HG03558 (cell line): ENCODE measurements at regions not wholly inside any gene's neighbourhood (a gene's known extent, or its start where the extent isn't known, plus 50 kb on each side); places are given as distances from the start of the nearest gene placed in this dataset.

Experiments
- ATAC-seq: cut with Tn5 transposase; IDR thresholded peaks from one replicate; pipeline ENCODE4 v1.9.1; 2021; ENCODE audit warnings: moderate number of reproducible peaks; ENCODE audit not compliant: unreplicated experiment; ENCODE audit errors: extremely low read depth

DNA sequence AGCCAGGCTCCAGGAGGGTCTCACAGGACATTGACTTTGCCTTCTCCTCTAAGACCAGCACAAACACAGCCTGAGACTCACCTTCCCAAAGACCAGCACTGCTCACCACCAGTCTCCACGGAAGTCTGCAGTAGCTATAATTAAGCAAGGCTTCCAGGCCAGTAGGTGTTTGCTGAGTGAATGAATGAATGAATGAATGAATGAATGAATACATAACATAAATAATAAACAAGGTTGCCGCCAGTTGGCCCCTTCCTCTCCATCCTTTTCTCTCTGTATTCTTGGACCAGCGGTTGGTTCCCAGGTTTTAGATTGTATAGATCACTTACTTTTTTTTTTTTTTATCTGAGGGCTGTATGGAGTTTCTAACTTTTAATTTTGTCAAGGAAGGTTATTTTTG is 222.4 kb upstream of the ID2 start:
- no peak for ATAC-seq

DNA sequence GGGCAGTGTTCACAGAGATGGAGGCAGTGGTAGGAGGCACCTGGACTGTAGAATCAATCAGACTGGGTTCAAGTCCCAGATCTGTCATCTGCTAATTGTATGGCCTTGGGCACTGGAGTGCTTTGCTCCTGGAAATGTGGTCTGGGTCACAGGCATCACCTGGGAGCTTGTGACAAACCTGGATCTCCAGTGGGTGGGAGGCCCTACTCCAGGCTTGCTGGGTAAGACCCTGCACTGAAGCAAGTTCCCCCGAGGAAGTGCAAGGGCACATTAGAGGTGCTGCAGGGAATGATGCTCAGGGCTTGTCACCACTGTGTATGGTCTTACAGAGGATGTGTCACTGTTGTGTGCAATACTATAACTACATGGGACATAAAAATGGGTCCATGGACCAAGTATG is 220.5 kb upstream of the ID2 start:
- ATAC-seq, result no peak

DNA sequence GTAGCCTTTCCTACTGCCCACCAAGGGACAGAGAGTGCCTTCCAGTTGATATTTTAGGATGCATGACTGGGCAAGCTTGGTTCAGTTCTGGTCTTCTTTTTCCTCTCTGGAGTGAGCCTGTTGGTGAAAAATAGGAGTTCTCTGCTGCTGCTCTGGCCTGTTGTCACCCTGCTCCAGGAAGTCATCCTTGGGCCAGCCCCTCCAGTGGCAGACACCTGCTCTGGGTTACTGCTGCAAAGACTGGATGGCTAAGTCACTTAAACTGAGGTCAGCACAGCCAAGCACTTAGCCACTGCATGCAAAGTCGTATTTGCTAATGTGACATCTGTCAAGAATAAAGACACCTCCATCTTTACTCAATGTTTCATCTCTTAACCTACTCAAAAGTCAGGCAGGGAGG is 219.6 kb upstream of the ID2 start:
- no peak for ATAC-seq

DNA sequence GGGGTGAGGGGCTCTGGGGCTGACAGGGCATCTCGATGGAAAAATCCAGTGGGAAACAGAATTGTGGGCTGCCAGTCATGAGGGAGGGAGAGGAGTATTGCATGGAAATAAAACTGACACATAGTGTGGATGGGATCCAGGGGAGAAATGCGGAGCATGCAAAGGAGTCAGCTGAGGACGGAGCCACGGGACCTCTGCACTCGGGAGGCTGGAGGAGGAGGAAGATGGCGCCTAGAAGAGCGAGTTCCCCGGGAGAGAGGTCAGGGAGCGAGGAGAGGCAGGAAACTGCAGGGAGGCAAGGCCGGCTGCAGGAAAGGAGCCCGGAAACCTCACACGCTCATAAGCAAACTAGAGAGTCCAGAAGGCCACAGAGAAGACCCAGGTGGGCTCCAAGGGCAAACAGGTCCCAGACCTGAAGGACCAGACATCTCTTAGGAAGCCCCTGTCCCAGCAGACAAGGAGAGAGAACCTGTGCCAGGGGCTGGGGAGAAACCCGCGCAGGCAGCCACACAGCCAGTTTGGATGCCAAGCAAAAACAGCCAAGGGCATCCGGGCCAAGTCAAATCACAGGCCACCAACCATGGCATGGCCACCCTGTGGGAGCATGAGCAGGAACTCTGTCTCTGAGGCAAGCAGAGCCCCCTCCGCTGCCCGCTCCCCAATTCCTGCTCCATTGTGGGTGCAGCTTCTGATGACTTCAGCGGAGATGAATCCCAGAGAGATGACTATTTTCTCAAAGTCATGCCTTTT is 218.8 kb upstream of the ID2 start:
- ATAC-seq, result no peak

DNA sequence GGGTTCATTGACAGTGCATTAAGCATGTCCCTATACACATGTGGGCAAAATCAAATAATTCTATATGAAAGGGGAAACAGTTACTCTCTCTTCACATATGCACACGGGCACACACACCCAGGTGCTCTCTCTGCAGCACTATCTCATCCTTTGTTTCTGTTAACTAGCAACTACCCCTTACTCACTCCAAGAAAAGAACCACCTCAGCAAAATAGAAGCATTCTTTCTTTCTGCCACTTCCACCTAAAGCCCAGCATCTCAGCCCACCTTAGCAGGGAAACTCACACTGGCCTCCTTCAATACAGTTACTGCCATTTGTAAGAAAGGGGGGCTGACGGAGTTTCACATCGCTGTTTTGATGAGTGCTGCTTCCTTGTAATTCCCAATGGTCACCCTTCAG is 216.3 kb upstream of the ID2 start:
- ATAC-seq, result no peak

DNA sequence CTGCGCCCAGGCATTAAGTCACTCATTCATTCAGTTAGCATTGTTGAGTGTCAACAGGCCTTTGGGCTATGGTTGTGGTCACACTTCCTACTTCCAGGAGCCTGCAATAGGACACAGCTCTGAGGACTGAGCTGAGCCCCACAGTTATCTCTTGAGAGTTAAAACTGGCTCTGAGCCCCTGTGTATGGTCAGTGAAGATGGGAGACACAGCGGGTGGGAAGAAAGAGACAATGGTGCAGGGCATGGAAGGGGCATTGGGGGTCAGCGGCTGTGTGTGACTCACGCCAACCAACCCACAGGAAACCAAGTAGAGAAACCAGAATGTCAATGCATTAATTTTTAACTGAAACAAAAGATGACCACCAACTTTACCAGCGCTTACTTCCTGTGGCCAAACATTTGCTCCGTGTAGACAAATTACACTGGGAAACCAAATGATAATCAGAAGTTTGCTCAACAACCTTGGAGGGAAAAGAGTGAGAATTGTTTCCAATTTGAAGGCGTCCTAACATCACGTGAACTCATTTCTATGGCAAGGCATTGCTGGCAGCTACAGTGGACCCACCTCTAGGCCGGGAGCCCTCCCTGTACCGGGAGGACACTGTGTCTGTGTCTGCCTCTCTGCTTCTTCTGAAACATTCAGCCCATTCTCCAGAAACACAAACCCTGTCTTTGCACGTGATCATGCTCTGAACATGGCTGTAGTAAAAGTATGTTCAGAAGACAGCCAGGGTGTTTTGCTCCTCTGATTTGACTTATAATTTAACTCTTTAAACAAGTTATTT is 212.0 kb upstream of the ID2 start:
- no peak for ATAC-seq

DNA sequence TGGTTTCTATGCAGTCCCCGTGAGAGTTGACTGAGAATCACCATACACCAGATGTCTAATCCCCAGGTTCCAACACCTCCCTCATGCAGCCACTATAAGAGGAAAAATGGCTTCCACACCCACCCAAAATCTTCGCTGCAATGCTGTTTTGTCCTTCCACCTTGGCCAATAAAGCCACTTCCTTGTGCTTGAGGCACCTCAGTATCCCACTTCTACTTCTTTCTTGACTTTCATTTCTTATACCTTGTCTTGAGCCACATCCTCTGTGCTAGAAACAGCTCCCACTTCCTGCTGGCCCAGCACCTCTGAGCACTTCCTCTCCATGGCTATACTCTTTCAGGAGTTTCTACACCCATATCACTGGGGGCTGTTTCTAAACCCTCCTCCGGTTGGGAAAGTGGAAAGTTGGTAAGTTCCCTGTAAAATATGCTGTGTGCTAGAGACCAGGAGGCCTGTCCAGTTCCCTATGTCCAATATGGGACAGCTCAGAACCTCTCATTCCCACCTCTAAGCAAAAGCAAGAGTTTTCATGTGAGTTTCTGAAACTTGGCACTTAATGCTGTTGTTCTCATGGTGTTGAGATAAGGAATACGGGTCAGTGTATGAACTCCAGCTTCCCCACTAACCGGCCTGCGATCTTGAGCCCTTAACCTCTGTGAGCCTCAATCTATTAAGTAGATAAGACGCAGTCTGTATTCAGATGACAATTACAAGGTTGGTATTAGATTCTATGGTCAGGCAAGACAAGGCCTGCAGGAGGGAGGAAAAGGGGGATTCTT is 209.1 kb upstream of the ID2 start:
- ATAC-seq, result peak; percentile 46

DNA sequence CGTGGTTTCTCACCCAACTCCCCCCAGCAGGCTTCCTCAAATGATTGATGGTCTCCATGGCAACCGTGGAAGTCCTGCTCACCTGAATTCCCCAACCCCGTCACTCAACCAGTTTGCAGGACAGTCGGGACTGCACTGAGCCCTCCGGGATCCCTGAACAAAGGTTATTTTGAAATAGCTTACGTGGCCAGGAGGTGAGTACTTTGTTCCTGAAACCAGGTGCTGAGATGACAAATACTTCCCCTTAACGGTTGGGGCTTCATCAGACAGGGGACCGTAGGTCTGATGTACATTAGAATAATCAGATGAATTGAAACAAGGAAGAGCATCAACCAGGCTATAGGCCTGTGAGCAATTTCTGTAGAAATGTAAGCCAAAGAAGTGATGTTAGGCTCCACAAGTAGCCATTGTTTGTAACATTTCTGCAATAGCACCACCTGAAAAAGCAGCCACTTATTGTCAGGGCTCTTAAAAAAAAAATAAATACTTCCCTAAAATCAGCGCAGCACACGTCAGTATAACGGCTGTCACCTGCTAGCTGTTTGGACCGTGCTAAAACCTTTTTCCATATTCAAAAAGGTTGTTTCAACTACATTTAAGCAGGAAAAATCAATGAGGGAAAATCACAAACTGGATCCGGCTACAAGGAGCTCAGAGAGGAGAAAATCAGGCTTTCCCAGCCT is 206.4 kb upstream of the ID2 start:
- ATAC-seq, result no peak

DNA sequence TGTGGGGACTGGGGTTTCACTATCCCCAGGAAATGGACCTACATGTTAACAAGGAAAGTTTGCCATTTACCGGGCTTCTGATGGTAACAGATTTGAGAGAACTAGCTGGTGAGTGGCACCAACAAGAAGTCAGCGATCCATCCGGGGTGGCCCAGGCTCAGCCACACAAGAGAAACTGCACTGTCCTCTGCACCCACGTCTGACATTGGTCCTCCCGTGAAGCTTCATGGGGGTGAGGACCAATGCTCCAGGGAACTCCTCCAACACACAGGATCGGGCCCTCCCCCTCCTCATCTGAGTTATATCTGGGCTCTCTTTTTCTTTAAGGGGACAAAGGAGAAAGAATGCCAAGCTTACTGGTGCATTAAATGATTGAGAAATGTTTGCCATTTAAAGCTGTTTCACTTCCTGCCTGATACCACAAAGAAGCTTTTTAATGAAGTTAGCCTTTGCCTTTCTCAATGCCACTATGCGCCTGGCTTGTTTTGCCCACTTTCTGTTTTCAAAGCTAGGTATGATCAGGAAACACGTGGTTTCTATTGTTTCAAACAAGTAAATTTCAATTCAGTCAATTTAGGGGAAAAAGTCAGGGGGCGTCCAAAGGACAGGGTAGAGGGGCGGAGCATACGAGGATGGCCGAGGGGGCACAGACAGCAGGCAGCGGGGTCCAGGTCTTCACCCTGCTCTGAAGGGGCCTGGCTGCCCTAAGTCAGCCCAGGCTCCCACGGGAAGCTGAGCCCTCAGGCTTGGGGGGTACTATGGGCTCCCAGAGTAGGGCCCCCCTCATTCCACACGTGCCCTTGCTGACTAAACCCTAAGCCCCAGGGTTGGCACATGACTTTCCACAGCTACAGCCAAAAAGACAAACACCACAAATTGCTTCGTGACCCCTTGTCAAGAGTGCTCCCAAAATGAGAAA is 204.0 kb upstream of the ID2 start:
- peak; percentile 39 for ATAC-seq

DNA sequence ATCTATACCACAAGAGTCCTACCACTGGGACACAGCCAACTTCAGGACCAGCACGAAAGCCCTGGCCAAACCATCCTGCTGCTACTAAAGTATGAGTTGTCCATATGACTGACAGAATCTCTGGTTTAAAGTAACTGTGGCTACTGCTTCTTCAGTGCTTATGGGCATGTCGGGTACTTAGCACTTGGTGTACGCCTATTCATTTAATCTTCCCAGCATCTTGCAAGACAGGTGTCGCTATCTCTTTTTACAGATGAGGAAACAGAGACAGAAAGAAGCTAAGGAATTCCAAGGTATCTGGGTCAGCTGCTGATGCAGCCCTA is 203.4 kb upstream of the ID2 start:
- no peak for ATAC-seq

DNA sequence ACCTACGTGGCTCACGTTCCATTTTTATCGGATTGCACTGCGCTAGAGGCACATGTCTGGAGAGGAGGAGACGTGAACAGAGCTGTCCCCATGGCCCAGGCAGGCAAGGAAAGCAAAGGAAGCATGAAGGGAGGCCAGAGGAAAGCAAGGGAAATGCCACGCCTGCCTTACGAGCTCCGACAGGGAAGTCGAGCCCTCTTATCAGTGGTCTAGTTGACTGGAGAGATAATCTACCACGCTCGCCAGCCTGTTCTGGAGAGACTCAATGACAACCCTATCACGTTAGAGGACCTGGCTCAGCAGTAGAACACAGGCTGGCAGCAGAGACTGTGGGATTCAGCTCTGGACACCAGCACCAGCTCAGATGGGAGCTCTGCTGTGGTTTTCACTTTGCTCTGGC is 202.6 kb upstream of the ID2 start:
- ATAC-seq, result no peak

DNA sequence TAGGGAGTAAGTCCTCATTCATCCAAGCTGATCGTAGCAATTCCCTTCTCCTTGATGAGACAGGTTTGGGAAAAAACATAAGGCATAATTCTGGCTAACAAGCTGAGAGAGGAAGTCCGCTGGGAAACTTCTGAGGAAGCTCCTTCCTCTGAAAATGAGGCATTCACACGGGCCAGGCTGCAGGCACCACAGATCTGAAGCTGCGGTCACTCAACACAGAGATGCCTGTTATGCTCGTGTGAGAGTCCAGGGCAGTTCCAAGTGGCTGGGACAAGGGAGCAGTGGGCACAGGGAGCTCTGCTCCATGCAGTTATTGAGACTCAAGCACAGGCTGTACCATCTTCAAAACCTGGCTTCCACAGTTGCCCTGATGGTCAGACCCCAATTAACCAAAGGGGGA is 200.9 kb upstream of the ID2 start:
- no peak for ATAC-seq

DNA sequence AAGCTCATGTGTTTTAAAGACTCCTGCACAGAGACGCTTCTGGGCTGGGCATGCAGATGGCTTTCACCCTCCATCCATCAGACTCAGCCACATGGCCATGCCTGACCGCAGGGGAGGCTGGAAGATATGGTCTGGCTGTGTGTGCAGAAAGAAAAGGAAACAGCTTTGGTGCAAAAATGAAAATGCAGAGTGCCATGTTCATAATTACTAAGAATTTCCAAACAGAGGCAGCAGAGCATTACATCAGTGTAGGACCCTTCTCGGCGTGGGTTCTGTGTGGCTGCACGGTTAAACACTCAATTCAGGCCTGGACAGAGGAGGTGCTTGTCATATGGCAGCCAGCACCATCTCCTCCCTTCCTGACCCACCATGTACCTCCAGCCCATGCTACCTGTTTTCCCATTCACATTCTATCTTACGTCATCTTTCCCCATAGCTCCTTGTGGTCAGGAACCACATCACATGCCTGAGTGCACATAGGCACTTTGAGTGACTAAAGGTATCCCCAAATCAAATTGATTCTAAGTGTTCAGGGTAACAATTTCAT is 200.3 kb upstream of the ID2 start:
- ATAC-seq, result no peak

DNA sequence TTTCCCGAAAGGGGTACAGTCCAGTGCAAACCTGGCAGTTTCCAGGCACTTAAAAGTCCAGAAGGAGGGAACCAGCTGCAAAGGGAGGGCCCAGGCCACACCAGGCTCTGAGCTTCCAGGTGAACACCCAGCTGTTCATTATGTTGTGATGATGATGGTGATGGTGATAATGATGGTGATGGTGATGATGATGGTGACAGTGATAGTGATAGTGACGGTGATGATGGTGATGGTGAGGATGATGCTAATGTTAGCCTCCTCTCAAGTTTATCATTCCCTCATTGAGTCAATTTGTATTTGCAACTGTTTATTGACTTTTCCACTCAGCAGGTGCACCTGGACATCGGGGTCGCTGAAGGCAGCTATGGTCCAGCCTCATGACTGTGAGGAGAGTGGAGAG is 199.4 kb upstream of the ID2 start:
- no peak for ATAC-seq

DNA sequence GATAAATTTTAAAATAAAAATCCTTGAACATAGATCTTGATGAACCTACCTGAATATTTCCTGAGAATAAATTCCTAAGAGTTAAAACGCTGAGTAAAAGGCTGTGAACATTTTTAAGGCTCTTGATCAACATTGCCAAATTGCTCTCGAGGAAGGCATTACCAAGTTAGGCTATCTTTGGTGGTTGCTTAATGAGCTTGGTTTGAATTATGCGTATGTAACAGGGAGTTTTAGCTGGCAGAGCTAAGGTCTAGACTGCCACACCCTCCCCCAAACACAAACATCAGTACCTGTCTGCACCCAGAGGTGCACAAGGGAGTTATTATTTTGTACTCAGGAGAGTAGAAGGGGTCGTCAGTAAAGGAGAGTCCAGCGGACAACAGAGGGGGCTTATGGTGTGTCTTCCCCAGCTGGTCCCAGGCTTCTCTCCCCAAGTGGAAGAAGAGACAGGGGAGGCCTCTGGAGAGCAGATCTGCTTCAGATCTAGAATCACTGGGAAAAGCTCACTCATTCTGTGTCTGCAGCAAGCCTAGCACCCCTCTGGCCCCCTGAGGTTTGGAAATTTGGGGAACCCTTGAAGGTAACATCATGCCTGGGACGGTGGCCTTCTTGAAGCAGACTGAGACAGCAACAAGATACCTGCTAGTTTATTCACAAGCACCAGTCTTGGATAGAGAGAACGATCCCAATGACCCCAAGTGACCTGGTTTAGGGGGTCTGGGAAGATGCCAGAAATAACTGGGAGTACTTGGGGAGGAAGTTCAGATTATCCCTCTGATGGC is 197.2 kb upstream of the ID2 start:
- no peak for ATAC-seq

DNA sequence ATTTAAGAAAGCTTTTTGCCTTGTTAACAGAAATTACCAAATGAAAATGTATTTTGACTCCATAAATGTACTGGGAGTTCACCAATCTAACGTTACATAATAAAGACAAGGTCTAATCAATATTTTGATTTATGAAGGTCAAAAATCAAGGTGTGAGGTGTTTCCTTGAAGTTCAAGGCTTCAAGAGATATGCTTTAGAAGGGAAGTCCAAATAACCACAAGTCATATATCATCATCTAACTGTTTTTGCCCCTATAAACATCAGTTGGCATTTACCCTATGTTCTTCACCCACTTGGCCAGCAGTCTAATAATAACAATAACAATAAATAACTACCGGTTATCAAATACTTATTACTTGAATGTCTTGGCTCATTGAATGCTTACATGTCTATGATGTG is 196.1 kb upstream of the ID2 start:
- no peak for ATAC-seq

DNA sequence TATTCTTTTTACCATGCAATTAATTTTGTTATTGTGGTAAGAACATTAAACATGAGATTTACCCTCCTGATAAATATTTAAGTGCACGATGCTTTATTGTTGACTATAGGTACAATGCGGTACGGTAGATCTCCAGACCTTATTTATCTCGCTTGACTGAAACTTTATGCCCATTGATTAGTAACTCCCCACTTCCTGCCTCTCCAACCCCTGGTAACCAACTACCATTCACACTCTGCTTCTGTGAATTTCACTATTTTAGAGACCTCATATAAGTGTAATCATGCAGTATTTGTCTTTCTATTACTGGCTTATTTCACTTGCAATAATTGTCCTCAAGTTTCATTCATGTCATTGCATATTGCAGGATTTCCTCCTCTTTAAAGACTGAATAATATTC is 195.7 kb upstream of the ID2 start:
- no peak for ATAC-seq

DNA sequence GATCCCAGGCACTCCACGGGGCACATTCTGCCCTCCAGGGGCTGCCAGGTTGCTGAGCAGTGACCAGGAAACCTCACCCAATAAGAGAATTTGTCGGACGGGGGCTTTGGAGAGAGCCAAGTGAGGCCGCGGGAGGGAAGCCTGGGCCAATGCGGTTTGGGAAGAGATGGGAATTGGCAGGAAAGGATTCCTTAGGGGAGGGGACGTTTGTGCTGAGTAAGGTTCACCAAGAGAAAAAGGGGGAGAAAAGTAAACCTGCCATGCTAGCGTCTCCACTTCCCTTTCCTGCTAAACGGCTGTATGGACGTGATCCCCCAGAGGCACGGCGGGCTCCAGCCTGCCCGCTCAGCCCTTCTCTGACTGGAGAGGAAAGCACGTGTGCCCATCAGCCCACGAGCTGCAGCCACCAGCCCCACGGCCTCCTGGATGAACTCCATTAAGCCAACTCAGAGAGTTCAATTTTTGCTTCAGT is 194.4 kb upstream of the ID2 start:
- peak; percentile 3 for ATAC-seq
